HG03039 (cell line): ENCODE measurements at regions not wholly inside any gene's neighbourhood (a gene's known extent, or its start where the extent isn't known, plus 50 kb on each side); places are given as distances from the start of the nearest gene placed in this dataset.
"Not testable (repeated sequence)": the region's sequence is repeated elsewhere in the genome, so short reads cannot be mapped to it uniquely, and the experiment has no call there.

Experiments used
- ATAC-seq: cut with Tn5 transposase; IDR thresholded peaks from one replicate; pipeline ENCODE4 v1.9.1; 2021; ENCODE audit warnings: mild to moderate bottlenecking, moderate library complexity; ENCODE audit not compliant: unreplicated experiment

GRCh38 chr1:228796945-228797344, 61.7 kb downstream of the RHOU start:
- not testable (repeated sequence) for ATAC-seq

- ATAC-seq = no peak
Observed at GRCh38 chr1:228798035-228798434, 62.8 kb downstream of the RHOU start.

GRCh38 chr1:228798548-228798947, 63.3 kb downstream of the RHOU start:
- ATAC-seq = no peak

DNA sequence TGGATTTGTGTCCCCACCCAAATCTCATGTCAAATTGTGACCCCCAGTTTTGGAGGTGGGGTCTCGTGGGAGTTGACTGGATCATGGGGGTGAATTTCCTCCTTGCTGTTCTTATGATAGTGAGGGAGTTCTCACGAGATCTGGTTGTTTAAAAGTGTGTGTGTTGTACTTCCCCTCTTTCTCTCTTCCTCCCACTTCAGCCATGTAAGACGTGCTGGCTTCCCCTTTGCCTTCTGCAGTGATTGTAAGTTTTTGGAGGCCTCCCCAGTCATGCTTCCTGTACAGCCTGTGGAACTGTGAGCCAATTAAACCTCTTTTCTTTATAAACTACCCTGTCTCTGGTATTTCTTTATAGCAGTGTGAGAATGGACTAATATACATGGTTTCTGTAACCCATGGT, 64.6 kb downstream of the RHOU start:
- no peak for ATAC-seq

DNA sequence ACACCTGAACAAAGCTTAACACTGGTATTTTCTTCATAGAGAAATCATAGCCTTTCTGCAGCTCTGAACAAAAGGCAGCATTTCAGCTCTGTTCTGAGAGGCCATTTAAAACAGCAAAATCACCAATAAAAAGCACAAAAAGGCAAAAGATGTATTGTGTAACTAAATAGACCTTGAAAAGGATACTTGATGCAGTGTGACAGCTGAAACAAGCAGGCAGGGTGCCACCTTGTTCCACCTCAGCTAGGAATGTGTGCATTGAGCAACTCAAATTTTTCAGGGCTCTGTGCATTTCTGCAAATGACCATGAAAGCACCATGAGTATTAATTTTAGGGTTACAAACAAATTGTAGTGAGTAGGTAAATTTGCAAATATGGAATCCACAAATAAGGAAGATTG, 65.8 kb downstream of the RHOU start:
- no peak for ATAC-seq

DNA sequence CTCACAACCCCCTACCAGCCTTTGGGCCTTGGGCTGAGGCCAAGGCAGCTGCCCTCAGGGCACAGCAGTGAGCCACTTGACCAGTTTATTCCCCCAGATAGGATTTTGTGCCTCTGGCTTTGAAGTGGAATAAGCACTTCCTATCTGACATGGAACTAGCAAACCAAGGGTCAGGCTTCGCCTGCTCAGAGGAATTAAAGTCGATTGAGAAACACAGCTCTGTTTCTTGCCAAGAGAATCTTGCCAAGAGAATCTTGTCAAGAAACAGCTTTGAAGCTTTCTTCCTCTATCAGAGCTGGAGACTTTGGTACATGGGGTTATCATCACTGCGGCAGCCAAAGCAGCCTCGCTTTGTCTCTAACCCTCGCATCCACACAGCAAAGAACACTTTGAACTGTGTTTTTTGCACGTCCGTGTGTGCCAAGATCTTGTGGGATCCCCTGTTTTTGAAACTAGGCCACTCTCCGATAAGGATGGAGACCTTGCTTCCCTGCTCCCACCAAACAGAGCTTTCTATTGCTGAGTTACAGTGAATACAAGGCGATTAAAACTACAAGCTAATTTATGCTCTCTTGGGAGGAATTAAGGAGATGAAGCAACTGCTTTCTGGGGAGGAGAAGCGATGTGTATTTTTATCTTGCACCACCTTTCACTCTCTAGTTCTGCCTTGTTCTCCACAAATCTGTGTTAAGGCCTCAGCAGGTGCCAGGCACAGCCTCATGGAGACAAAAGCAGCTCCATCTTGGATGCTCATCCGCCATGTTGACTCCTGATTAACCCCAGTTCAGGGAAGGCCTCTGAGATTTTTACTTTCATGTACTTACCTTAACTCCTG, 67.3 kb downstream of the RHOU start:
- ATAC-seq = no peak

DNA sequence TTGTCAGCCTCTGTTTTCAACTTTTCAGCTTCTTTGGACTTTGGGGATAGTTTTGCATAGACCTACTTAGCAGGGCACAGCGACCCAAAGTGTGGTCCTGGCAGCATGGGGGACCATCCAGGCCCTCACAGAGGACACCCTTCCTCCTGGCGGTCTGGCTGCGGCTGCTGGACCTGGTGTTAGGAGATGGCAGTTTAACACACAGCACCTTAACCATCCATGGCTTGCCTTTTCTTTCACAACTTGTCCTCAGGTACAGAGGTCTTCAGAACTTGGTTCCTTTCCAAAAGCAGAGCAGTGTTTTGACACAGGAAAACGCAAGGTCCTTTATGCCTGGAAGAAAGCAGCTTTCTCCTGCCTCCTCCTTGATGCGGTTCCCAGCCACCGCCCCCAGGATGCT, 68.1 kb downstream of the RHOU start:
- no peak for ATAC-seq

- ATAC-seq = no peak
Observed at GRCh38 chr1:228804173-228804572, 68.9 kb downstream of the RHOU start.

DNA sequence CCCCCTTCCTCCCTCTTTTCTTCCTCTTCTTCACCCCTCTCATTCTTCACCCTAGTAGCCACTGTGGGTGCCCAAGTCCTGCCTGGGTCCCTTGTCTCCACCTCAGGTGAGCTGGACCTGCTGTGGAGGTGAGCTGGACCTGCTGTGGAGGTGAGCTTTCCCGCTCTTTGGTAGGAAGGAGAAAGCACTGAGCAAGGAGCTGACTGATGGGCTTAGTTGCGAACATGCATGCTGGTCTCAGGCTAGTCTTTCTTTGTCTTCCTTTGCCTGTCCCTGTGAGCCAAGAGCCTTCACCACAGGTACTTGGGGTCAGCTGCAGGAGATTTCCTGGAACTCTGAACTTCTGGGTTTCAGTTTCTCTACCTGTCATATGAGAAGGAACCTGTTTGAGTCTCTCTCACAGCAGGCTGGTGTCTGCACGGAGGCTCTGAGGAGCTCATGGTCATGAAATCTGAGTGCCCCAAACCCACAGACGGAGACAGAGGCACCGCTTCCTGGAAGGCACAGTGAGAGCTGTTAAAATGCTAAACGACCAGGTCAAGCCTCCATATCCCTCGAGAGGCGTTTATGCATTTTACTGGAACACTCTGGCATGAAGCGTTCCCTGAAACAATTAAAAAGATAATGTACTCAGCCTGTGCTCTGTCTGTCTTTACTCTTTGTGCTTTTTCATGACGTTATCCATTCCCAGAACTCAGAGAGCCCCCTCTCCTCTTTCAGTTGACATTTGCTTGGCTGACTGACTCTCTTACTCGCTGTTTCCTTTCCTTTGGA, 69.5 kb downstream of the RHOU start:
- no peak for ATAC-seq

DNA sequence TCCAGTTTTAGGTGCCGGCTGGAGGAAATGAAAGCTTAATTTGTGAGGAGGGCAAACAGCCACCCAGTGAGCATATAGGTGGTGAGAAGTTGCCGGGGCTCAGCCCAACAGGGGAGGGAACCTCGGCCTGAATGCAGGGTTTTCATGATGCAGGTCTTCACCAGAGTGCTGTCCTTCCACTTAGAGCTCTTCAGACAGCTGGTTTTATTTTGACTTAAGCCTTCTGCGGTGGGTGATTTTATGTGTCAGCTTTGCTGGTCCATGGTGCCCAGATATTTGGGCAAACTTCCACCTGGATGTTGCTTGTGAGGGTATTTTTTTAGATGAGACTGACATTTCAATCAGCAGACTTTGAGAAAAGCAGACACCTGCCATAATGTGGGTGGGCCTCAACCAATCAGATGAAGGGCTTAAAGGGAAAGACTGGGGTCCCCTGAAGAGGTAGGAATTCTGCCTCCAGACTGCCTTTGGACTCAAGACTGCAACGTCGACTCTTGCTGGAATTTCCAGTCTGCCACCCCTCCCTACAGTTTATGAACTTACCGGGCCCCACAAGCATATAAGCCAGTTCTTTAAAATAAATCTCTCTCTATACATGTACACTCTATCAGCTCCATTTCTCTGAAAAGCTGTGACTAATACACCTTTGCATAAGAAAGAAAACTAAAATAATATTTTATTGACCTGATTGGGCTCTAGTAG, 72.8 kb downstream of the RHOU start:
- no peak for ATAC-seq

- ATAC-seq = no peak
Observed at GRCh38 chr1:228809621-228810394, 74.5 kb downstream of the RHOU start.

DNA sequence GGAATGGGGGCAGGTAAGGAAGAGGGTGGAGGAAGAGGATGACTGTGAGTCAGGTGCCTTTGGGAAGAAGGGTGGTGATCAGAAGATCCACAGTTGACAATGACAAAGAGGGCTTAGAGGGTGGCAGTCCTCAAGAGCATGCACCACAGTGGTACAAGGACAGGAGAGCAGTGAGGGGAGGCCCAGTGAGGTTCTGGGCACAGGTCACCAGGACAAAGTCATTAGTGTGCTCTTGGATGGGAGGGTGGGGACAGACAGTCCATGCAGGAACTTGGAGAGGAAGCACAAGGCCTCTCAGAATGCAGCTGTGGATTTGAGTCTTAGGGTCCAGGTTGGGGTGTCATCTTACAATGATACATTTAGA, 75.1 kb downstream of the RHOU start:
- ATAC-seq = no peak

GRCh38 chr1:228810878-228811711, 75.8 kb downstream of the RHOU start:
- ATAC-seq = no peak

DNA sequence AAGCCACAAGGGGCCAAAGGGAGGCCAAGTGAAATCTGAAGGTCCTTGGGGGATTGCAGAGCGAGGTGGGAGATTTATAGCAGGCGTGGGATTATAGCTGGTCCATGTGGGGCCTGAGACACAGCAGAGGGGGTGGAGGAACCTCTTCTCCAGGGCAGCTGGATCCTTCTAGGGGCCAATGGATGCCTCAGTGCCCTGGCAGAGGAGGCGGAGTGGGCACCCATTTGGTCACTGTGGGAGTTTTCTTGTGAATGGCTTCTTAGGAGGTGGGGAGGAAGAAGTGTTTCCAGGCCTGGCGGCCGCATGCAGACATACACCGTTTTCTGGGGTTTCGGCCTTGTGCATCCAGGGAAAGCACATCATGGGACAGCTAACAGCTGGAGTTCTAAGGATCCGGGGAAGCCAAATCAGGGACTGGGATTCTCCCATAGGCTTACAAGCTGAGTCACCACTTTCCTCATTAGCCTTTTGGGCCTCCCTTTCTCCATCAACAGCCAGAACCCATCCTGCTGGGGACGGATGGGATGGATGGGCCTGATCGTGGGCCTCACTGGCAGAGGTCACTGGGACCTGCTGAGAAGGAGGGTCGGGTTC, 76.5 kb downstream of the RHOU start:
- no peak for ATAC-seq

DNA sequence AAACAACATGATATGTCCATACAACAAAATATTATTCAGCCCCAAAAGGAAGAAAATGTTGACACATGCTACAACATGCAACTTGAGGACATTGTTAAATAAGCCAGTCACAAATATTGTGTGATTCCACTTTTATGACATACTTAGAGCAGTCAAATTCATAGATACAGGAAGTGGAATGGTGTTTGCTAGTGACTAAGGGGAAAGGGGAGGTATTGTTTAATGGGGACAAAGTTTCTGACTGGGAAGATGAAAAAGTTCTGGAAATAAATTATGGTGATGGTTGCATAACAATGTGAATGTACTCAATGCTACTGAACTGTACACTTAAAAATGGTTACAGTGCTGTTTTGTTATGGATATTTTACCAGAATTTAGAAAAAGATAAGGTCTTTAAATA, 77.7 kb downstream of the RHOU start:
- no peak for ATAC-seq

DNA sequence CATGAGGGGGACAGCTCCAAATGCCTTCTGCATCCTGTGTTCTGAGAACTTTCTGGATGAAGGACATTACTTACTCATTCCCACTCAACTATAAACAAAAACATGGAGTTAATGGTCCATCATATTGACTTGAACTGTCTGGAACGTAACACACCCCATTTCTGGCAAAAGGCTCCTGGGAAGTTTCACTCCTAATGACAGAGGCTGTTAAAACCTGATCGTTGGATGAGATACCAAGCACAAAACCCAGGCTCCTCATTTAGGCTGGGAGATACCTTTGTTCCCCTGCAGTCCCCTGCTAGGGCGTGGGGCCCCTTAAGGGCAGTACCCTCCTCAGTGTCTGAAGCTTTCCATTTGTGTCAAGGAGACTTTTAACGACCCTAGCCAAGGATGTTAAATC, 78.9 kb downstream of the RHOU start:
- ATAC-seq = no peak

- no peak for ATAC-seq
Observed at GRCh38 chr1:228818296-228818695, 83.0 kb downstream of the RHOU start.

DNA sequence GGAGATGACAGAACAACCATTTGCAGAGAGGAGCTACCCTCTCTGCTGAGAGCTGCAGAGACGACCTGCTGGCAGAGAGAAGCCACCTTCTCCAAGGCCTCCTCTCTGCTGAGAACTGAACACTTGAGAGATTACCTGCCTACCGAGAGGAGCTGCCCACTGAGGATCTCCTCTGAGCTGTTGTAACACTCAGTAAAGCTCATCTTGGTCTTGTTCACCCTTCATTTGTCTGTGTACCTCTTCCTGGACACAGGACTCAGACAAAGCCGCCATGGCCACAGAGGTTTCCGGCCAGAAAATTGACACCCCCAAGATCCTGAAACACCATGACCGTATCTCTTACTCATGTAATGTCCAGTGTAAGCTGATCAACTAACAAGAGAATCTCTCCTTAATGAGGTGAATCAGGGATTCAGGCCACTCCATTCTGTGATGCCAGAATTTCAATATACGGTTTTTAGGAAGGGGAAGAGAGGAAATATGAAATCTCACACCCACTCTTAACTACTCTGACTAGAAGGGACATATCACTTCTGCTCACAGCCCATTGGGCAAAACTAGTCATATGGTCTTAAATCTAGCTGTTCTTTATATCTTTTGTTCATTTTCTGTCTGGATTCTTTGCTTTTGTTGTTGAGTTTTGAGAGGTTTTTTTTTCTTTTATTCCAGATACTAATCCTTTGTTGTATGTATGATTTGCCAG, 83.8 kb downstream of the RHOU start:
- ATAC-seq = no peak

DNA sequence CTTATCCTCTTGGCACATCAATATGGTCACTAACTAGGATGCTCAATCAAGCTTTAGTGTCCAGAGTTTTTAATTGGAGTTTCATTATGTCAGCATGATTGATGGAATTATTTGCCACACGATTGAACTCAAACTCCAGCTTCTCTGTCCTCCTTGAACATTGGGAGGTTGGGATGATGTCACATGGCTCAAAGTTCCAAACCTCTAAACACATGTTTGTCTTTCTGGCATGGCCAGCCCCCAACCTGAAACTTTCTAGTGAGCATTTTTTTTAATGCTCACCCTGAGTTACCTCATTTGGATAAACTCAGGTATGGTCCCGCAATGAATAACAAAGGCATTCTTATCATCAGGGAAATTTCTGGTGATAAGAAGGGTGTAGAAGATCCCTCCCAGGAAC, 86.0 kb downstream of the RHOU start:
- no peak for ATAC-seq
